DMS 273 (cell line): ENCODE measurements at regions not wholly inside any gene's neighbourhood (a gene's known extent, or its start where the extent isn't known, plus 50 kb on each side); places are given as distances from the start of the nearest gene placed in this dataset.

ENCODE experiments used
- DNase-seq: peaks from one replicate; lab custom pipeline; 2025; ENCODE audit not compliant: unreplicated experiment; lab: John Stamatoyannopoulos, UW

DNA sequence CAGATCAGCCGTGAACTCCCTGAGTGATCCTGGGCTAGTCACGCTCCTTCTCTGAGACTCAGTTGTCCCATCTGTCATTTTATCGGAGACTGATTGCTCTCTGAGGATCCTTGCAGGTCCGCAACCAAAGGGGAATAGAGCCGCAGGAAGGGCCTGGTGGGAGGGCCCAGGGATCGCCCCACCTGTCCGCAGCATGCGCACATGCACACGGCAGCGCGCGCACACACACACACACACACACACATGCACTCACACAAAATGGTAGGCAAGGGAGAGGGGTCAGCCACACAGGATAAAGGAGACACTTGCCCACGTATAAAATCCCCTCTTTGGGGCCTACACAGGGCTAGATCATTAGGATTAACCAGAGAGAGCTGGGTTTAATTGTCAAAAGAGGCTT lies 95.6 kb upstream of the FOXP4 start:
- no peak for DNase-seq

DNA sequence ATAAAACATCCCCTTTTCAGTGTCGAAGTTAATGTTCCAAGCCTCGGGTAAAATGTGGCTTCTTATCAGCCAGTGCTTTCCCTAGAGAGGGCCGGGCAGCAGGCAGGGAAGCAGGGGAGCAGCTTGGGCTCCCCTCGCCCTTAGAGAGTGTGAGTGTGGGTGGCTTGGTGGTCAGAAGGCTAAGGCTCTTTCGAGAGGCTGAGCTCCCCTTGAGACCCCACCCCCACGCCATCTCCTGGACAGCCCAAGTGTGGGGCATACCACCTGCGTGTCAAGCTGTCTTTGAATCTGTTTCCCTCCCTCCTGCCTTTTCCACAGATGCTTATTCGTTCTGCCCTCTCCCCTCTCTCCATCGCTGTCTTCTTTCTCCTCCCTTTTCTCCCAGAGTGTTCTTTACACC lies 95.1 kb upstream of the FOXP4 start:
- DNase-seq: peak; percentile 51

DNA sequence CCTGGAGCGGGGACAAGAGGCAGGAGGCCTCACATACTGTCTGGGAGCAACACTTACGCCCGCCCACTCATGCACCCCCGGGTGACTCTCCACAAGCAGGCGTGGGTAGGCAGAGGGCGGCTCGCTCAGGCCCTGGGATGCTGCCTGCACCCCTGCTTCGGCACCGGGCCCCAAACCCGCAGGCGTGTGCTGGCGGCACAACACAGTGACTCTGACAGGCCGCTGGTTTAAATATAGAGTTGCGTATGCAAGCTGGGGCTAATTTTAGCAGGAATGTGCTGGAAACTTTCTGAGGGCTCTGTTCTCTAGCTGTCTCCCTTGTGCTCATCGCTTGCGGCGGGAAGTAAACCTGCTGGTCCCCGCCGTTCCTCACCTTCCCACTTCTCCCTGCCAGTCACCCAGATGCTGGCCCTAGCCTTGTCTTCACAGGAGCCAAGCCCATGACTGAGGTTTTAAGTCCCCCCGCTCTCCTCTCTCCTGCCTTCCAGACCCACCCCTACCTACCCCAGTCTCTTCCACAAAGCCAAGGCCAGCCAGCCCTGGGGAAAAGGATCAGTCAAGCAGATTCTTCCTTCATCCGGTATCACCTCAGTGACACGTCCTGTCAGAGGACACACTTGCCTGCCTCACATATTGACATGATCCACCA lies 94.5 kb upstream of the FOXP4 start:
- no peak for DNase-seq

DNA sequence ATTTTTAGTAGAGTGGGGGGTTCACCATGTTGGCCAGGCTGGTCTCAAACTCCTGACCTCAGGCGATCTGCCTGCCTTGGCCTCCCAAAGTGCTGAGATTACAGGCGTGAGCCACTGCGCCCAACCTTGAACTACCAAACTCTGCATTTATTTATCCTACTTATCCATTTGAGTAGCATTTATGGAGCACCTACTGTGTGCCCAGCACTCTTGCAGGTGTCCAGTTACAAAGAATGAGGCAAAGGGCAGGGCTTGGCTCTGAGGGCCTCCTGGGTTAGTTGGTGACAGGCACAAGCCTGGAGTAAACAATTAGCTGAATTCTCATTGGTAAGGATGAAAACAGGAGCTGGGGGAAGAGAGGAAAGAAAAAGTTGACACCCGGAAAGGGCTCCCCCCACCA lies 93.4 kb upstream of the FOXP4 start:
- DNase-seq: no peak

DNA sequence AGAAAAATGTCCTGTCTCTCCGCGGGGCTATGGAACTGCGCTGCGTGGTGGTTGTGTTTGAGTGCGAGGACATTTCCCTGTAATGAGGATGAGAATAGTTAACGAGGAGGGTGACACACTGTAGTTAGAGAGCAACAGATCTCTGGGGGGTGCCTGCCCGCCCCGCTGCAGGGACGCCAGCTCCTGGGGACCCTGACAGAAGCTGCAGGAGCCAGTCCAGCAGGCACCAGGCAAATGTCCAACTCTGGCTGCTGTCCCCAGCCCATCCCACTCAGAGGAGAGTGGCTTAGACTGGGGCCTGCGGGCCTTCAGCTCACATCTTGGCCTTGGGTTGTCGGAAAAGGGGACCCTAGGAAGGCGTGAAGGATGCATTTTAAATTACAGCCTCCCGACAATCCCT lies 92.9 kb upstream of the FOXP4 start:
- DNase-seq: no peak

DNA sequence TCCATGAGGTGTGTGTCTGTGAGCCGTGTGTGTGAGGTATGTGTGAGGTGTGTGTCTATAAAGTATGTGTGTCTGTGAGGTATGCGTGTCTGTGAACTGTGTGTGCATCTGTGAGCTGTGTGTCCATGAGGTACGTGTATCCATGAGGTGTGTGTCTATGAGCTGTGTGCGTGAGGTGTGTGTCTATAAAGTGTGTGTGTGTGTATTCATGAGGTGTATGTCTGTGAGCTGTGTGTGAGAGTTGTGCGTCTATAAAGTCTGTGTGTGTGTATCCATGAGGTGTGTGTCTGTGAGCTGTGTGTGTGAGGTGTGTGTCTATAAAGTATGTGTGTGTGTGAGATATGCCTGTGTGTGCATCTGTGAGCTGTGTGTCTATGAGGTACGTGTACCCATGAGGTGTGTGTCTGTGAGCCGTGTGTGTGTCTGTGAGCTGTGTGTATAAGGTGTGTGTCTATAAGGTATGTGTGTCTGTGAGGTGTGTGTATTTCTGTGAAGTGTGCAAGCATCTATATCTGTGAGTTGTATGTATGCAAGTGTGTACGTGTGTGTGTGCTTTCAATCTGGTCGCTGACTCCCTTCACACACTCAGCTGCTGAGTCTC lies 91.9 kb upstream of the FOXP4 start:
- DNase-seq: no peak

DNA sequence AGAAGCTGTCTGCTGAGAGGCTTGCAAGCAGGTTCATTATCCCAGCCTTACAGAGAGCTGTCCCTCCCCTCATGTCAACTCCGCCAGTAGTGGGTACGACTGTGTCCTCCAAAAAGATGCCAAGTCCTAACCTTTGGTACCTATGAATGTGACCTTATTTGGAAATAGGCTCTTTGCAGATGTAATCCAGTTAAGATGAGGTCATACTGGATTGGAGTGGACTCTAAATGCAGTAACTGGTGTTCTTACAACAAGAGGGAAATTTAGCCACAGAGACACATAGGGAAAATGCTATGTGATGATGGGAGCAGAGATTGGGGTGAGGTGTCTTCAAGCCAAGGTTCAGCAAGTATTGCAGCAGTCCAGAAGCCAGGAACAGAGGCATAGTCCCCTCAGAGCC lies 90.8 kb upstream of the FOXP4 start:
- no peak for DNase-seq

DNA sequence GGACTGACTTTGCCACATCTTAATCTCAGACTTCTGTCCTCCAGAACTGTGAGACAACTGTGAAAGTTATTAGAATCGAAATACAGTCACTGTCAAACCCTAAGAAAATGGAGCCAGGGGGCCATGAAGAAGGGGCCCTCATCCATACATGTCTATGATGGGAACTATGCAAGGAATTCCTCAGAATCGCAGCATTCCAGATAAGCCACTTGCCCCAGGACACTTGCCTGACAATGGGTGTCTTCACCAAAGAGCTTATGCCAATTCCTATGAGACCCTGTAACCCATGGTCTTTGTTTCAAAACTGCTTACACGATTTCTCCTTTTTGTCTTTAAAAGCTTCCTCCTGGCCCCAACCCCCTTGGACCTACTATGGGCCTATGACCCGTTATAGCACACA lies 90.4 kb upstream of the FOXP4 start:
- DNase-seq: no peak

DNA sequence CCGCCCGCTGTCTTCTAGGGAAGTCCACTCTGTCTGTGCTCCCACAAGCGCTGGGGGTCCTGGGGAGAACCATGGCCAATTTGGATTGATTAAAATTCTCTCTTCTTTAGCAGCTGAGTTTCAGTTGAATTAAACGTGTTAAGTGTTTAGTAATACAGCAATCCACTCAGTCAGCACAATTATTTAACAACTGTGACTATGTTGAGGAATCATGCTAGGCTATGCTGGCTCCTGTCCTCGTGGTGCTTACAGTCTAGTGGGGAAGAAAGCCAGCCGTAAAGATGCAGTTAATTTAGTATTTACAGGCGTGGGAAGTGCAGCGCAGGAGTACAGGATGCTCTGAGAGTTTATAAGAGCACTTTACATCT lies 88.9 kb upstream of the FOXP4 start:
- no peak for DNase-seq

DNA sequence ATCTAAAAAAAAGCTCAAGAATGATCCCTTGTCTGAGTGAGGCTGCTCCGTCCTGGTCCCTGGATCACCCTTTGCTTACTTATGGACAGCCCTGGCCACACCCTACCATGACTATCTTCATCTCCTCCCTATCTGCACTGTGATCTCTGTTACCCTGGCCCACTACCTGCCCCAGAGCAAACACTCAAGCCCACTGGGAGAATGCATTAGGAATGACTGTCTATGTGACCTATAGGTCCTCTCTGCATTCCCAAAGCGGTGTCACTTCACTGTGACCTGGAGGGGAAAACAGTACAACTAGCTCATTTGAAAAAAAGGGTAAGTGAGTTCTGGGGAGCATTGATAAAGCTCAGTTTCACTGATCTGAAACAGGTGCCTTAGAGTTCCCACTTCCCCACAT lies 86.4 kb upstream of the FOXP4 start:
- DNase-seq: no peak

DNA sequence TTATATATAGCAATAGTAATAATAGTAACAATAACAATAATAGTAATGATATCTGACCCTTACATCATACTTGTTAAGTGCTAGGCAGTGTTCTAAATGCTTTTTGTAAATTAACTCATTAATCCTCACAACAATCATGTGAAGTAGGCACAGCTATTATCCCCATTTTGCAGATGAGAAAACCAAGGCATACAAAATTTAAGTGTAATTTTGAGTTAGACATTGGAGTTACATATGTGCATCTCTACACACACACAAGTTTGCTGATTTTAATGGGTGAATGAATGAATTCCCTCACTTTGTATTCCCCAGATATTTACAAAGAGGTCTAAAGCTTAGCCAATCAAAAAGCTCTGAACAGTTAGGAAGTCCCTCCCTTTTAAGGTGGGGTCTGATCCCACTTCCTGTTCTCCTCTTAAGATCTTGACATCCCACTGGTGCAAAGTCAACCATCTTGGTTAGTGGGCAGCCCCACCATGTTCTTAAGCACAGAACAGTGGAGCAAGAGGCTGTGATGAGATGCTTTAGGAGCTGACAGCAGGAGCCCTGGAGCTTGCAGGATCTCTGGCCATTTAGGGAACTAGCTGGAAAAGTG lies 85.3 kb upstream of the FOXP4 start:
- peak; percentile 22 for DNase-seq

DNA sequence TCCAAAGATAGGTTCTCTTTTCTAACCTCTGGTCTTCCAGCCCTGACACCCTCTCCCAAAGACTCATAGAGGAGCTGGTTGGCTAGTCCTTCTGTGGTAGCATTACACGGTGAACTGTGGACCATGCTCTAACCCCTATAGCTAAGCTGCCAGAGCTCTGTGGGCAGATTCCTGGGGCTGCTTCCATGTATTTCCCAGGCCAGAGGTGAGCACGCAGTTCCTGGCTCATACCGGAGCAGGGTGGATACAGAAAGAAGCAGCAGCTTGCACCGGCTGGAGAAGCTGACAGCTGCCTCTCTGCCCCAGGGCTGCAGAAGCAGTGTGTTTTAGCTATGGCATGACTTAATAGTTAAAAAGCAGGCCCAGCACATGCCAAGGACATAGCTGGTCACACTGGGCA lies 84.1 kb upstream of the FOXP4 start:
- no peak for DNase-seq

DNA sequence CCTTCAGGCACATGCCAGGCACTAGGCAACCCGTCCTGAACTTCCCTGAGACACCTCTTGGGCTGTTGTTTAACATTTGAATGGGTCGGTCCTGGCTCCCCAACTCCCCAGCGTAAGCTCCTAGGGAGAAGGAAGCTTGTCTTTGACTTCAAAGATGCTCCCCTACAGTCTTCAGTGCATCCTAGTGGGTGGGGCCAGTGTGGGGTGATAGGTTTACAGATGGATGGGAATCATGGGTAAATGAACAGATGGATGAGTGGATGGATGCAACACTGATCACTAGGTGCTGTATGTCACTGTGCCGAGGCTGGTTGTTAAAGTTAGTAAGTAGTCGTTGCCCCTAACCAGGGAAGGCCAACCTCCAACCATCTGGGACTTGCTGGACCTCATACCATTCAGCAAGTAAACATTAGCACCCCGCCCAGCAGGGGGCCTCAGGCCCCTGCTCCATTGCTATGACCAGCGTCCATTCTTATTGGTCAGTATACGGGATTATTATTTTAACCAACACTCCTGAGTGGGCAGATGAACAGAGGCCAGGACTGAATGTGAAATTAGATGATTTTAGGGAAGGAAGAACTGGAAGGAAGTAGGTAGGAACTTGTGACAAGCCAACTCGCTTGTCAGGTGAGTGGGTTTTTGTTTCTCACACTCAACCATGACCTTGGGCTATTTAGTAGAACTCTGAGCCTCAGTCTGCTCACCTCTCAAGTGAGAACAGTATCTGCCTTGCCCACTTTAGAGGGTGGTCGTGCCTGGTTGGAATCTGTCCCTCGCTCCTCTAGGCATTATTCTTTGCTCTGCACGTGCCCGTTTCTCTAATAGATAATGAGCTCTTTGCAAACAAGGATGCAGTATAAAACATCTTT lies 82.9 kb upstream of the FOXP4 start:
- peak; percentile 42 for DNase-seq

DNA sequence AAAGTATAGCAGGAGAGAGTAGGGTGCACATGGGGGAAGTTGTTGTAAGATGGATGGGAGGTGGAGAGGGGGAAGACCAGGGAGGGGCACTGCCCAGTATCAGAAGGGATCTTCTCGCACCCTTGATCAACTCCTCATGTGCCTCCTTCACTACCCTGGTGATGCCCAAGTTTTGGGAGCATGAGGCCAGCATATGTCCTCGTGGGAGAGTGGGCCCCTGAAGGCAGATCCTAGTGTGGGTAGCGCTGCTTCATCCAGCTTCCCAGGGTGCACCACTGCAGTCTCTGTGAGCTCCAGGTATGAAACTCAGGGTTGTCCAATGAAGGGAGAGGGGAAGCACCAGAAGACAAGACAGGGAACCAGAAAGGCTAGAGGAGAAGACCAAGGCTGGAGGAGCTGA lies 82.2 kb upstream of the FOXP4 start:
- DNase-seq: no peak

DNA sequence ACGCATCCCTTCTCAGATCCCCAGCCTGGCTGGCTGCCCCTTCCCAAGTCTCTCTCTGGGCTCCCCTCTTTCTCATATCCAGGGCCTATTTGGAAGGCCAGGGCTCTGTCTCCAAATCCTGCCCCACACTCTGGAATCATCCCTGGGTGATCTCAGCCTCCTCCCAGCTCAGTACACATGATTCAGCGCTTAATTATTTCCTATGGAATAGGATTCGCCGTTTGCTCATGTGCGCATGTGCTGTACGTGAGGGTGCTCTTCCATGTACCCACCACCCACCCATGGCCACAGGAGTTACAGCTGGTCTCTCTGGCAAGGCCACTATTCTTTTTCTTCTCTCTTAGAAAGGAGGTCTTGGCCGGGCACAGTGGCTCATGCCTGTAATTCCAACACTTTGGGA lies 81.7 kb upstream of the FOXP4 start:
- no peak for DNase-seq

DNA sequence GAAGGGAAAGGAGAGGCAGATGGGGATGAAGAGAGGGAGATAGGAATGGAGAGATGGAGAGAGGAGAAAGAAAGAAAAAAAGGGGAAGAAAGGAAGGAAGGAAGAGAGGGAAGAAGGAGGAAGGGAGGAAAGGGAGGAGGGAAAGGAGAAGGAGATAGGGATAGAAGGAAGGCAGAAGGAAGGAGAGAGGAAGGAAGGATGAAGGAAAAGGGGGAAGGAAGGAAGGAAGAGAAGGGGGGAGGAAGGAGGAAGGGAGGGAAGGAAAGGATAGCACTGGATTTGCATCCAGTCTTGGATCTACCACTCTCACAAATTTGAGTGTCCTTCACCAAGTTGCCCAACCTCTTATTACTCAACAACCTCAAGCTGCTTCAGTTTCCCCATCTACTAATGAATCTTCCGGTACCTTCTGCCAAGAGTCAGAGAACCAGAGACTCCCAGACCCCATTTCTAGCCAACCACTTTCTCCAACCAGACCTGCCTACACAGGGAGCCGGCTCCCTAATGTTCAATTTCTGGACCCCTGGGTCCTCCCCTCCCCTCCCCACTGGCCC lies 79.7 kb upstream of the FOXP4 start:
- no peak for DNase-seq

DNA sequence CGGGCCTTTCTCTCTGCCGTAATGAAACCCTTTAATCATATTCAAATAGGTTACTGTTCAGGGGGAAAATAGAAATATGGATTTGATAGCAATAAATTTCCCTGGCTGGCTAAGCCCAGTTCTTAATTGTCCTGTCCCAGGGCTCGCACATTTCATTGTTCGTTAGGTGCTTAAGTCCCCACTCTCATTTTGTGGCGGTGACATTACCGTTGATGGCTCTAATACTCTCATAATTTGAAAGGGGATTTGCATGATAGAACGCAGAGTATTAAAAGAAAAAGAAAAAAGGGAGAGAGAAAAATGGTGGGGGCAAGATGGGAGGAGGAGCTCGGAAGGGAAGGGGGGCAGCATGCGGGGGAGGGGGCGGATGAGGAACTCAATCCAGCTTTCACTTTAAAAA lies 79.1 kb upstream of the FOXP4 start:
- no peak for DNase-seq

DNA sequence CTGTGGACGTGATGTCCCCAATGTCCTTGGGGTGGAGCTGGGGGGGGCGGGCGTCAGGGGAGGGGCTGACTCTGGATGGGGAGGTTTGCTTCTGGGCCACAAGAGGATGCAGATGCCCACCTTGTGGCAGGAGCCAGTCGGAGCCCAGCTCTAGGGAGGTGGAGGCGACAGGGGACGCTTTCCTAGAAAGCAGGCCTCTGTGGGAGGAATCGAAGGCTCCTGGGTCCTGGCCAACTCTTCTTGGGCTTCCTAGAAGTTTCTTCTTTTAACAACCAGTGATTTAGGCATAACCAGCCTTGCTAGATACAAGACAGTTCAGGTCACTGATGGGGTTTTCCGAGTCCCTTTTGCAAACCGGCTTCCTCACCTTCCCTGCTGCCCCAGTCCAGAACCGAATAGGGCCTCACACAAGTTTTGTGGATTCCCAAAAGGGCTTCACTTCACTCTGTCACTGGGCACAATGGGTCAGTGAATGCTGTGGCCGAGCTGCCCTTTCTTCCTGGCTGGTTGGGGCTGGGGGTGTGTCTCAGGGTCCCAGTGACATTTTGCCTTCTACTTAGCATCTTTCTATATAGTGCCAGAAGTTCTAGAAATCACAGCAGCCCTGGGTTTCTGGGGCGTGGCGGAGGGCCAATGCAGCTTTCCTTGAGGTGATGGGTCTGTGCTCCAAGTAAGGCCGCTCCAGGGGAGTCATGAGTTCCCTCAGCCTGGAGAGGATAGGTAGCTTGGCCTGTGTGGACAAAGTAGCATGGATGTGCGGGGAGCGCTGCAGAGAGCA lies 78.4 kb upstream of the FOXP4 start:
- DNase-seq: no peak

DNA sequence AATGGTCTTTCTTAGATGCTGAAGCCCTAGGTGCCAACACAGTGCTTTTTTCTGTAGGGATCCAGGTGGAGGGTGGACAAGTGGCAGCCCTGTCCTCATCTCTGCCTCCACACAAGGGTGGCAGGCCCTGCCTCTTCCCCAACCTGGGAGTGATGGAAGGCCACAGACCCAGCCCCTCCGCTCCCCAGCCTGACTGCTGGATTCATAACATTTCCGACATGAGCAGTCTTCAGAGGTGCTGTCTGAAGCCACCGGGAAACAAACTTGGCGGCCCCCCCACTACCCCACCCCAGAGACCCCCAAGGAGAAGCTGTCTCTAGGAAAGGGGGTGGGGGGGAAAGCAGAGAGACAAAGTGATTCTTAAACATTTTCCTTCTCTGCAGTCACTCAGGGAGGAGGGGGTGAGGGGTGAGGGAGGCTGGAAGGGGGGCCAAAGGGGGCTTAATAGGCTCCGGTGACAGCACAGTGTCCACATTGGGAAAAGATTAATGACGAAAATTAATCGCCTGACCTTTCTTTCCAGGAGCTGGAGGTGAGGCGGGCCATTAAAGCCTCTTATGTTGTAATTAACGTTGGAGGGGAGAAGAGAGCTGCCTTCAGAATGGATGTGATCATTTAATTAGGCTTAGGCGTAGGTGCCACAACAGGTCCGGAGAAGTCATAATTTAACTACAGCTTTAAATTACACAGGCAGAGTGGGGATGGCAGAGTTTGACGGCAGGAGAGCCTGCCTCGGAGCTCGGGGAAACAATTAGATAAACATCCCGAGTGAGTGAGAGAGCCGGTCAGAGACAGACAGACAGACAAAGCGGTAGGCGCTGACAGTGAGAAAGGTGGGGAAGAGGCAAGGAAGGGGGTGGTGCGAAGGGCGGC lies 76.8 kb upstream of the FOXP4 start:
- no peak for DNase-seq

DNA sequence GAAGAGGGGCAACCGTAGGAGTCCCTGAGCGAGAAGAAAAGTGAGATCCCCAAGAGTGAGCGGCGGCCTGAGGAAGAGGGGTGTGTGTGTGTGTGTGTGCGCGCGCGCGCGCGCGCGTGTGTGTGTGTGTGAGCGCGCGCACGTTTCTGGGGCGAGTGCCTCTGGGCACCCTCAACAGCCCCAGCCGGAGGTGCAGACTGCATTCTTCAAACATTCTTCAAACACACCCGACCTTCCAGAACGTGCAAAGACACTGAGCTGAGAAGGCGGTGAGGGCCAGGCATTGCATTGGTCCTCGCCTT lies 76.2 kb upstream of the FOXP4 start:
- no peak for DNase-seq
